ENCODE measurements at regions not wholly inside any gene's neighbourhood (a gene's known extent, or its start where the extent isn't known, plus 50 kb on each side); places are given as distances from the start of the nearest gene placed in this dataset.

GRCh38 chr15:96736384-96736783 is 405.9 kb downstream of the NR2F2 start:
- ChIA-PET POLR2A (no interaction called here), CTCF (ENCODE audit: low intra/inter-chr PET ratio, low total read pairs) (no interaction called here)
- Histone ChIP-seq H3K9ac (ENCODE audit: insufficient read depth, low read depth, low read length) (no peak overlapping the region), H3K4me3 (replicated peaks in 1 of 3; ENCODE audit: insufficient read depth in 1 of 3, low read depth in 2 of 3, low read length in 3 of 3) (no peak overlapping the region), H2AFZ (ENCODE audit: low read length) (no peak overlapping the region), H3K79me2 (ENCODE audit: insufficient read depth, low read length) (no peaks in the 10 kb centered on the region), H3K27me3 (ENCODE audit: control insufficient read depth in 1 of 2, insufficient read depth in 2 of 2, low read length in 2 of 2) (no peaks in the 10 kb centered on the region), H3K4me2 (ENCODE audit: low read depth, low read length) (no peak overlapping the region), H3K4me1 (ENCODE audit: insufficient read depth, low read length) (no peaks in the 10 kb centered on the region), H3K36me3 (replicated peaks in 1 of 2; ENCODE audit: control insufficient read depth in 1 of 2, insufficient read depth in 2 of 2, low read length in 2 of 2) (no peaks in the 10 kb centered on the region), H3K27ac (ENCODE audit: extremely low read length, insufficient read depth, low read length) (no peak overlapping the region), H3K9me3 (ENCODE audit: low read length) (no peaks in the 10 kb centered on the region), H4K20me1 (ENCODE audit: insufficient read depth, low read length) (no peaks in the 10 kb centered on the region)
- WGBS (ENCODE audit: low lambda C conversion rate) = 38% methylated on average over 2 of the region's 2 CpGs
- ATAC-seq = no peak
- BruUV-seq (replicated peaks) = no TSS peak
- FAIRE-seq = no peak
- intact Hi-C loops (cut with micrococcal nuclease; ENCODE audit: unreplicated experiment) = no loop called here
- in situ Hi-C loops (cut with HindIII; ENCODE audit: extremely low pct_ligation_motif_present, low pct_unique_long_range_greater_than_20kb) = no loop called here
- DNase-seq (ENCODE audit: low spot score) = no peak
- TF ChIP-seq ZSCAN30 (CRISPR knock-in tag; IDR thresholded peaks at IDR 0.05) = no peak
- TF ChIP-seq ZFP82 (CRISPR knock-in tag; IDR thresholded peaks at IDR 0.05; ENCODE audit: borderline replicate concordance) = no peak
- no peak for TF ChIP-seq KDM3A (CRISPR knock-in tag; IDR thresholded peaks at IDR 0.05; ENCODE audit: low read depth)
- TF ChIP-seq ZBTB37 (CRISPR knock-in tag; IDR thresholded peaks at IDR 0.05) = no peak
- no peak for TF ChIP-seq ZNF317 (CRISPR knock-in tag; IDR thresholded peaks at IDR 0.05)
- no peak for TF ChIP-seq ZNF672 (CRISPR knock-in tag; IDR thresholded peaks at IDR 0.05)
- no peak for TF ChIP-seq ELF1 (CRISPR knock-in tag; IDR thresholded peaks at IDR 0.05)
- TF ChIP-seq SPEN (CRISPR knock-in tag; IDR thresholded peaks at IDR 0.05; ENCODE audit: low read depth) = no peak
- TF ChIP-seq GTF3A (CRISPR knock-in tag; conservative IDR thresholded peaks at IDR 0.05) = no peak
- TF ChIP-seq ONECUT2 (CRISPR knock-in tag; IDR thresholded peaks at IDR 0.05) = no peak
- TF ChIP-seq CBFB (CRISPR knock-in tag; IDR thresholded peaks at IDR 0.05) = no peak
- TF ChIP-seq ELF3 (CRISPR knock-in tag; IDR thresholded peaks at IDR 0.05) = no peak
- TF ChIP-seq MTERF4 (CRISPR knock-in tag; IDR thresholded peaks at IDR 0.05) = no peak

Measured in HepG2 (cell line).